Activated T-helper 1 cell treated with anti-CD3 and anti-CD28 coated beads, Interleukin-12 subunit alpha, Interleukin-12 subunit beta, Interleukin-2, Interleukin-4 antibody, amounts not matched to agents 30 ng/mL and 10 ng/mL and 1 ng/mL, durations not matched to agents 14 hours and 24 hours and 36 hours (primary cell): ENCODE measurements at regions not wholly inside any gene's neighbourhood (a gene's known extent, or its start where the extent isn't known, plus 50 kb on each side); places are given as distances from the start of the nearest gene placed in this dataset.

ENCODE experiments used
- DNase-seq: peaks from one replicate; pipeline ENCODE4 v3.0.0; 2021; ENCODE audit warnings: low spot score
- H3K27ac Mint-ChIP-seq: one replicate; pipeline ENCODE4 v1.8.0; 2021; ENCODE audit warnings: mild to moderate bottlenecking, mixed read lengths
- H3K27me3 Mint-ChIP-seq: one replicate; pipeline ENCODE4 v1.8.0; 2022; ENCODE audit warnings: mild to moderate bottlenecking, moderate library complexity, mixed read lengths; ENCODE audit not compliant: insufficient read depth
- H3K36me3 Mint-ChIP-seq: one replicate; pipeline ENCODE4 v1.8.0; 2021; ENCODE audit warnings: low read depth, mixed read lengths
- H3K4me1 Mint-ChIP-seq: one replicate; pipeline ENCODE4 v1.8.0; 2021; ENCODE audit warnings: low read depth, mixed read lengths
- H3K4me3 Mint-ChIP-seq: one replicate; pipeline ENCODE4 v1.8.0; 2021; ENCODE audit warnings: mild to moderate bottlenecking, moderate library complexity, mixed read lengths
- H3K9me3 Mint-ChIP-seq: one replicate; pipeline ENCODE4 v1.8.0; 2021; ENCODE audit warnings: mixed read lengths
- intact Hi-C: fragments of 100-400 bp; cut with micrococcal nuclease; formaldehyde crosslinking; loops from one replicate; pipeline ENCODE4 v1.15.1; 2024

GRCh38 chr18:78362198-78362597 lies 617.4 kb upstream of the SALL3 start:
- no peak overlapping the region for H3K27ac Mint-ChIP-seq
- H3K9me3 Mint-ChIP-seq, result peaks cover 6% of the 10 kb centered on the region
- H3K4me3 Mint-ChIP-seq, result no peak overlapping the region
- H3K4me1 Mint-ChIP-seq, result no peaks in the 10 kb centered on the region
- no peaks in the 10 kb centered on the region for H3K27me3 Mint-ChIP-seq
- no peaks in the 10 kb centered on the region for H3K36me3 Mint-ChIP-seq
- intact Hi-C loops, result no loop called here
- no peak for DNase-seq

- no peaks in the 10 kb centered on the region for H3K27me3 Mint-ChIP-seq
- no peak for DNase-seq
These were observed 615.8 kb upstream of the SALL3 start for GRCh38 chr18:78363556-78364387.

GRCh38 chr18:78364388-78364960 lies 615.1 kb upstream of the SALL3 start:
- intact Hi-C loops, result no loop called here
- Mint-ChIP-seq H3K4me3 (no peak overlapping the region), H3K27me3 (no peaks in the 10 kb centered on the region), H3K4me1 (no peaks in the 10 kb centered on the region), H3K36me3 (no peaks in the 10 kb centered on the region), H3K27ac (no peak overlapping the region), H3K9me3 (peaks cover 6% of the 10 kb centered on the region)
- DNase-seq, result no peak

More at GRCh38 chr18:78363556-78364387, 615.8 kb upstream of the SALL3 start:
- no peak overlapping the region for H3K4me3 Mint-ChIP-seq
- no peak overlapping the region for H3K27ac Mint-ChIP-seq
- H3K4me1 Mint-ChIP-seq, result no peaks in the 10 kb centered on the region
- intact Hi-C loops, result no loop called here
- H3K36me3 Mint-ChIP-seq, result no peaks in the 10 kb centered on the region
- H3K9me3 Mint-ChIP-seq, result peaks cover 6% of the 10 kb centered on the region

- H3K27ac Mint-ChIP-seq, result no peak overlapping the region
- H3K27me3 Mint-ChIP-seq, result no peaks in the 10 kb centered on the region
- intact Hi-C loops, result no loop called here
- H3K9me3 Mint-ChIP-seq, result peaks cover 6% of the 10 kb centered on the region
- no peaks in the 10 kb centered on the region for H3K36me3 Mint-ChIP-seq
- H3K4me3 Mint-ChIP-seq, result no peak overlapping the region
- H3K4me1 Mint-ChIP-seq, result no peaks in the 10 kb centered on the region
- DNase-seq, result no peak
These were observed 611.6 kb upstream of the SALL3 start for GRCh38 chr18:78367996-78368395.

GRCh38 chr18:78368726-78369125 lies 610.9 kb upstream of the SALL3 start:
- Mint-ChIP-seq H3K27me3 (no peaks in the 10 kb centered on the region), H3K36me3 (no peaks in the 10 kb centered on the region), H3K4me1 (no peaks in the 10 kb centered on the region), H3K27ac (no peak overlapping the region), H3K4me3 (no peak overlapping the region), H3K9me3 (peaks cover 5% of the 10 kb centered on the region)
- intact Hi-C loops, result no loop called here
- DNase-seq, result no peak

- no peaks in the 10 kb centered on the region for H3K4me1 Mint-ChIP-seq
- no peaks in the 10 kb centered on the region for H3K36me3 Mint-ChIP-seq
- no peak overlapping the region for H3K27ac Mint-ChIP-seq
- no peak overlapping the region for H3K4me3 Mint-ChIP-seq
- no peaks in the 10 kb centered on the region for H3K27me3 Mint-ChIP-seq
- DNase-seq, result no peak
- intact Hi-C loops, result no loop called here
- no peaks in the 10 kb centered on the region for H3K9me3 Mint-ChIP-seq
These were observed 603.6 kb upstream of the SALL3 start for GRCh38 chr18:78376046-78376445.

GRCh38 chr18:78378403-78378802 lies 601.2 kb upstream of the SALL3 start:
- H3K9me3 Mint-ChIP-seq, result no peaks in the 10 kb centered on the region
- no peaks in the 10 kb centered on the region for H3K4me1 Mint-ChIP-seq
- no peak for DNase-seq
- intact Hi-C loops, result no loop called here
- no peaks in the 10 kb centered on the region for H3K27me3 Mint-ChIP-seq
- H3K4me3 Mint-ChIP-seq, result no peak overlapping the region
- H3K27ac Mint-ChIP-seq, result no peak overlapping the region
- no peaks in the 10 kb centered on the region for H3K36me3 Mint-ChIP-seq

GRCh38 chr18:78378983-78379382 lies 600.6 kb upstream of the SALL3 start:
- no peaks in the 10 kb centered on the region for H3K36me3 Mint-ChIP-seq
- H3K4me1 Mint-ChIP-seq, result no peaks in the 10 kb centered on the region
- H3K4me3 Mint-ChIP-seq, result no peak overlapping the region
- H3K27me3 Mint-ChIP-seq, result no peaks in the 10 kb centered on the region
- H3K27ac Mint-ChIP-seq, result no peak overlapping the region
- no peak for DNase-seq
- intact Hi-C loops, result no loop called here
- no peaks in the 10 kb centered on the region for H3K9me3 Mint-ChIP-seq

GRCh38 chr18:78390348-78390951 lies 589.2 kb upstream of the SALL3 start:
- Mint-ChIP-seq H3K27ac (no peak overlapping the region), H3K27me3 (no peaks in the 10 kb centered on the region), H3K9me3 (peaks cover 14% of the 10 kb centered on the region), H3K4me3 (no peak overlapping the region), H3K36me3 (no peaks in the 10 kb centered on the region), H3K4me1 (no peaks in the 10 kb centered on the region)
- intact Hi-C loops, result no loop called here
- DNase-seq, result no peak

- no peak overlapping the region for H3K4me3 Mint-ChIP-seq
- H3K9me3 Mint-ChIP-seq, result peaks cover 14% of the 10 kb centered on the region
- H3K27me3 Mint-ChIP-seq, result no peaks in the 10 kb centered on the region
- no peak overlapping the region for H3K27ac Mint-ChIP-seq
- DNase-seq, result no peak
- no peaks in the 10 kb centered on the region for H3K36me3 Mint-ChIP-seq
- intact Hi-C loops, result no loop called here
- no peaks in the 10 kb centered on the region for H3K4me1 Mint-ChIP-seq
These were observed 588.7 kb upstream of the SALL3 start for GRCh38 chr18:78390952-78391348.

GRCh38 chr18:78393086-78393862 lies 586.3 kb upstream of the SALL3 start:
- peaks cover 11% of the 10 kb centered on the region for H3K9me3 Mint-ChIP-seq
- no peak overlapping the region for H3K27ac Mint-ChIP-seq
- no peaks in the 10 kb centered on the region for H3K27me3 Mint-ChIP-seq

GRCh38 chr18:78396077-78396476 lies 583.5 kb upstream of the SALL3 start:
- Mint-ChIP-seq H3K9me3 (no peaks in the 10 kb centered on the region), H3K27ac (no peak overlapping the region), H3K4me1 (no peaks in the 10 kb centered on the region), H3K27me3 (no peaks in the 10 kb centered on the region), H3K4me3 (no peak overlapping the region), H3K36me3 (no peaks in the 10 kb centered on the region)
- DNase-seq, result no peak
- intact Hi-C loops, result no loop called here

More at GRCh38 chr18:78393086-78393862, 586.3 kb upstream of the SALL3 start:
- intact Hi-C loops, result no loop called here
- no peak for DNase-seq
- Mint-ChIP-seq H3K4me1 (no peaks in the 10 kb centered on the region), H3K4me3 (no peak overlapping the region), H3K36me3 (no peaks in the 10 kb centered on the region)

GRCh38 chr18:78396756-78397155 lies 582.9 kb upstream of the SALL3 start:
- no peaks in the 10 kb centered on the region for H3K4me1 Mint-ChIP-seq
- H3K36me3 Mint-ChIP-seq, result no peaks in the 10 kb centered on the region
- H3K4me3 Mint-ChIP-seq, result no peak overlapping the region
- H3K9me3 Mint-ChIP-seq, result no peaks in the 10 kb centered on the region
- H3K27ac Mint-ChIP-seq, result no peak overlapping the region
- no peaks in the 10 kb centered on the region for H3K27me3 Mint-ChIP-seq
- intact Hi-C loops, result no loop called here
- DNase-seq, result no peak
